Glomerular endothelial cell (primary cell): ENCODE measurements at regions not wholly inside any gene's neighbourhood (a gene's known extent, or its start where the extent isn't known, plus 50 kb on each side); places are given as distances from the start of the nearest gene placed in this dataset.
A peak's percentile ranks its signal among the peaks of the same experiment; 100 is the strongest.

Experiments
- DNase-seq: peaks from one replicate; pipeline ENCODE4 v3.0.0-alpha.2; 2011; ENCODE audit warnings: low read depth, low spot score; ENCODE audit errors: extremely low read depth

- DNase-seq, result no peak
These were observed 86.6 kb downstream of the NOC3L start for GRCh38 chr10:94276140-94276539.

DNA sequence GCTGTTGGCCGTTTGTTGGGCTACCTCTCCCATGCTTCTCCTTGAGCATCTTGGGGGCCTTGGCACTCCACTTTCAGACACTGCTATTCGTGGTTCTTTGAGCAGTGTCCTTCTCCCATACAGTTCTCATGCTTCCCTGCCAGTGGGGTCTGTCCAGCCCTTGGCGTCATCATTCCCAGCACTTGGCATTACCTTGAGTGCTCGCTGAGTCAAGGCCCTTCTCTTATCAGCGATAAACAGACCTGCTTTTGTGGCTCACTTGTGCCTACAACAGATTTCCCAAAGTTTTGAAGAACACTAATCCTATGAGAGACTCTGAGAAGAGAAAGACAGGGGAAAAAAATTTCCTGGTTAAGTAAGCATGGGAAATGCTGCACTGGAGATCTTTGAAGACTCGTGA lies 85.3 kb downstream of the NOC3L start:
- no peak for DNase-seq

DNA sequence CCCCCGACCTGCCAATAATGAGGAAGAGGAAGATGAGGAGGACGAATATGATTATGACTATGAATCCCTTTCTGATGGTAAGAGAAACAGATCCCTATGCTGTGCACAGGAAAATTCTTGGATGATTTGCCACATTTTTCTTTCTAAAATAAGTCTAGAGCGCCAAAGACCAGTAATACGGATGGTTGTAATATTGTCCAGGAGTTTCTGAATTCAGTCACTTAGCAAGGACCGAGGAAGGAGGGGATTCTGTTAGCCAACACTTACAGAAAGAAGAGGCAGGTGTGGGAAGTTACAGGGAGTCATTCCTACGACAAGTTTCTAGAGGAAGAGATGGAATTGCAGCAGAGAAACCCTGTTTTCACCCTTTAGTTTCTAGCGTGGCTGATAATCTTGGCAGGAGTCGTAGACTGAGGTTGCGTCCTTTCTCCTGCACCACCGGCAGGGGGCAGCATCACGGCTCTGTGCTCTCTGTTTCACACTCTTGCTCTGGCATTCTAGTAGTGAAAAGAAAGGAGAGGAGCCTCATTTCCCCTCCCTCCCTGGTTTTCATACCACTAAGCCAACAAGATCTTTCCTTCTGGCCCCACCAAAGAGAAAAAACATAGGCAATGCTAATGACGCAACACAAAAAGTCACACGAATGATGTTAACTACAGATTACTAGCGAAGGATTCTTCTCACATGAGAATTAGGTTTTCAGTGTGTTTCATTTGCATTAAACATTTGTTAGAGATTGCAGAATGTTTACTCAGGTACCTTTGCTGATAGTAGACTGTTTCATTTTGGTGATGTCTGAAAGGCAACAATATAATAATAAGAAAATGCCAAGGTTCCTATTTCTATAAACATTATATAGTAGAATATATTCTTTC lies 82.7 kb downstream of the NOC3L start:
- peak; percentile 16 for DNase-seq

DNA sequence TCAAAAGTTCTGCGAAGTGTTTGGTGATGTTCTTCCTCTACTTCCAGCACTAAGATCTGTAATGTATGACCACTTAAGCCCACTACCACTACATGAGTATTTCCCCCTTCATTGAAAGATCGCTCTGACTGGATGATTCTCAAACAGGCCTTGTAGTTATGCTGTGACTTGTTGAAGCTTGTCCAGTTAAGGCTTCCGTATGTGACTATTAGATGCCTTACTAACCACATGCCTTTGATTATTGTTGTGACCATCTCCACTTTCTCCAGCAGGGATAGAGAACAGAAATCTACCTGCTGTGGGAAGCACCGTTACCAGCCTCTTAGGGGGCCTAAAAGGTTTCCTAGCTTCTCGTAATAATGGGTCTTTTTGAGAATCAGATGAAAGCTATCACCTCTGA lies 81.1 kb downstream of the NOC3L start:
- no peak for DNase-seq

GRCh38 chr10:94282369-94282768 lies 80.4 kb downstream of the NOC3L start:
- DNase-seq, result no peak
